Bone marrow (tissue), 2 donors: ENCODE measurements at regions not wholly inside any gene's neighbourhood (a gene's known extent, or its start where the extent isn't known, plus 50 kb on each side); places are given as distances from the start of the nearest gene placed in this dataset.

Source experiments
- DNase-seq, 2 donors: peaks; one replicate each; lab custom pipeline; 2025; lab: John Stamatoyannopoulos, UW

GRCh38 chr4:126777649-126778048 is 855.1 kb upstream of the INTU start:
- DNase-seq, result no peak

GRCh38 chr4:126778348-126778747 is 854.4 kb upstream of the INTU start:
- no peak for DNase-seq

- no peak for DNase-seq
These were observed 853.8 kb upstream of the INTU start for GRCh38 chr4:126779001-126779400.

GRCh38 chr4:126779436-126780166 is 853.2 kb upstream of the INTU start:
- no peak for DNase-seq

- DNase-seq, result no peak
These were observed 849.6 kb upstream of the INTU start for GRCh38 chr4:126783191-126783590.

- no peak for DNase-seq
These were observed 847.7 kb upstream of the INTU start for GRCh38 chr4:126784966-126785580.

GRCh38 chr4:126790633-126791032 is 842.1 kb upstream of the INTU start:
- DNase-seq, result no peak

GRCh38 chr4:126794363-126794762 is 838.4 kb upstream of the INTU start:
- DNase-seq, result no peak

- no peak for DNase-seq
These were observed 834.5 kb upstream of the INTU start for GRCh38 chr4:126798214-126798613.

GRCh38 chr4:126799416-126799815 is 833.3 kb upstream of the INTU start:
- no peak for DNase-seq

- no peak for DNase-seq
These were observed 832.7 kb upstream of the INTU start for GRCh38 chr4:126799971-126800574.

- DNase-seq, result no peak
These were observed 832.1 kb upstream of the INTU start for GRCh38 chr4:126800575-126801141.

GRCh38 chr4:126807132-126807531 is 825.6 kb upstream of the INTU start:
- no peak for DNase-seq

- no peak for DNase-seq
These were observed 820.7 kb upstream of the INTU start for GRCh38 chr4:126812076-126812475.

- DNase-seq, result no peak
These were observed 812.1 kb upstream of the INTU start for GRCh38 chr4:126820631-126821030.

GRCh38 chr4:126821152-126821551 is 811.6 kb upstream of the INTU start:
- no peak for DNase-seq

GRCh38 chr4:126825083-126825482 is 807.7 kb upstream of the INTU start:
- no peak for DNase-seq

- no peak for DNase-seq
These were observed 805.1 kb upstream of the INTU start for GRCh38 chr4:126827669-126828068.

GRCh38 chr4:126834854-126835253 is 797.9 kb upstream of the INTU start:
- DNase-seq, result no peak

GRCh38 chr4:126838941-126839679 is 793.6 kb upstream of the INTU start:
- DNase-seq, result no peak

- DNase-seq, result no peak
These were observed 789.2 kb upstream of the INTU start for GRCh38 chr4:126843492-126844067.

GRCh38 chr4:126850286-126850685 is 782.5 kb upstream of the INTU start:
- no peak for DNase-seq
